ENCODE measurements at regions not wholly inside any gene's neighbourhood (a gene's known extent, or its start where the extent isn't known, plus 50 kb on each side); places are given as distances from the start of the nearest gene placed in this dataset.

- no peak overlapping the region for H2BK120ac ChIP-seq (ENCODE audit: low read depth, low read length)
These were observed 238.4 kb downstream of the IRF8 start for GRCh38 chr16:86137359-86137758.

GRCh38 chr16:86138121-86139085 is 239.4 kb downstream of the IRF8 start:
- Histone ChIP-seq H3K27ac (replicated peaks; ENCODE audit: low read length) (no peak overlapping the region), H2BK12ac (ENCODE audit: low read length) (no peak overlapping the region), H3K4me3 (ENCODE audit: low read length in 2 of 2) (no peak overlapping the region), H4K91ac (ENCODE audit: low read depth, low read length, poor library complexity) (no peak overlapping the region), H2AFZ (ENCODE audit: low read length) (no peak overlapping the region), H3K4ac (ENCODE audit: low read length) (no peak overlapping the region), H3K23ac (ENCODE audit: low read depth, low read length, poor library complexity) (no peak overlapping the region), H2BK120ac (ENCODE audit: low read depth, low read length) (no peak overlapping the region), H3K4me2 (ENCODE audit: insufficient read depth, low read length, poor library complexity, severe bottlenecking) (no peak overlapping the region), H3K18ac (ENCODE audit: low read length) (no peak overlapping the region), H3K36me3 (replicated peaks in 1 of 2; ENCODE audit: control insufficient read depth in 2 of 2, insufficient read depth in 2 of 2, low read length in 2 of 2) (no peaks in the 10 kb centered on the region), H3K14ac (ENCODE audit: low read length) (peak overlapping the region; percentile 27), H2BK15ac (ENCODE audit: low read length) (no peak overlapping the region), H3K9me3 (replicated peaks in 1 of 2; ENCODE audit: control insufficient read depth in 2 of 2, insufficient read depth in 1 of 2, low read depth in 1 of 2, low read length in 2 of 2) (peaks cover 0 to 3% of the 10 kb centered on the region in 2 donors), H2AK5ac (ENCODE audit: low read depth, low read length) (no peak overlapping the region), H2BK5ac (ENCODE audit: low read length) (no peak overlapping the region), H3K4me1 (ENCODE audit: control insufficient read depth in 2 of 2, insufficient read depth in 1 of 2, low read depth in 1 of 2, low read length in 2 of 2) (no peaks in the 10 kb centered on the region), H4K8ac (ENCODE audit: low read depth, low read length) (no peak overlapping the region), H3K9ac (ENCODE audit: low read depth, low read length, poor library complexity) (no peak overlapping the region), H3K79me1 (ENCODE audit: low read depth, low read length) (no peaks in the 10 kb centered on the region), H3K27me3 (ENCODE audit: control insufficient read depth in 3 of 3, insufficient read depth in 3 of 3, low read depth in 1 of 3, low read length in 3 of 3) (peaks cover 0 to 3% (median 0%) of the 10 kb centered on the region in 3 experiments)
- WGBS, 2 donors (ENCODE audit: extremely low coverage in 2 of 2, insufficient read length in 2 of 2, insufficient replicate concordance in 1 of 2): no CpG with 5 or more reads among the region's 16 CpGs
- no peak for DNase-seq (ENCODE audit: low spot score)

More at GRCh38 chr16:86137359-86137758, 238.4 kb downstream of the IRF8 start:
- Histone ChIP-seq H3K27me3 (ENCODE audit: control insufficient read depth in 3 of 3, insufficient read depth in 3 of 3, low read depth in 1 of 3, low read length in 3 of 3) (peaks cover 0 to 3% (median 0%) of the 10 kb centered on the region in 3 experiments), H3K4me2 (ENCODE audit: insufficient read depth, low read length, poor library complexity, severe bottlenecking) (no peak overlapping the region), H3K27ac (replicated peaks; ENCODE audit: low read length) (no peak overlapping the region), H3K9ac (ENCODE audit: low read depth, low read length, poor library complexity) (no peak overlapping the region), H3K79me1 (ENCODE audit: low read depth, low read length) (no peaks in the 10 kb centered on the region), H3K9me3 (replicated peaks in 1 of 2; ENCODE audit: control insufficient read depth in 2 of 2, insufficient read depth in 1 of 2, low read depth in 1 of 2, low read length in 2 of 2) (peaks cover 0 to 3% of the 10 kb centered on the region in 2 donors), H2AFZ (ENCODE audit: low read length) (no peak overlapping the region), H3K4me3 (ENCODE audit: low read length in 2 of 2) (no peak overlapping the region), H2BK15ac (ENCODE audit: low read length) (no peak overlapping the region), H3K4ac (ENCODE audit: low read length) (no peak overlapping the region), H3K36me3 (replicated peaks in 1 of 2; ENCODE audit: control insufficient read depth in 2 of 2, insufficient read depth in 2 of 2, low read length in 2 of 2) (no peaks in the 10 kb centered on the region), H3K4me1 (ENCODE audit: control insufficient read depth in 2 of 2, insufficient read depth in 1 of 2, low read depth in 1 of 2, low read length in 2 of 2) (no peaks in the 10 kb centered on the region), H2BK12ac (ENCODE audit: low read length) (no peak overlapping the region), H4K8ac (ENCODE audit: low read depth, low read length) (no peak overlapping the region), H2BK5ac (ENCODE audit: low read length) (no peak overlapping the region), H3K14ac (ENCODE audit: low read length) (no peak overlapping the region), H3K18ac (ENCODE audit: low read length) (no peak overlapping the region), H4K91ac (ENCODE audit: low read depth, low read length, poor library complexity) (no peak overlapping the region), H3K23ac (ENCODE audit: low read depth, low read length, poor library complexity) (no peak overlapping the region), H2AK5ac (ENCODE audit: low read depth, low read length) (no peak overlapping the region)
- no peak for DNase-seq (ENCODE audit: low spot score)
- no CpG with 5 or more reads among the region's 6 CpGs for WGBS, 2 donors (ENCODE audit: extremely low coverage in 2 of 2, insufficient read length in 2 of 2, insufficient replicate concordance in 1 of 2)

- H3K27me3 ChIP-seq (ENCODE audit: control insufficient read depth in 3 of 3, insufficient read depth in 3 of 3, low read depth in 1 of 3, low read length in 3 of 3): peaks cover 0 to 1% (median 0%) of the 10 kb centered on the region in 3 experiments
- no peak overlapping the region for H2AK5ac ChIP-seq (ENCODE audit: low read depth, low read length)
- H2BK120ac ChIP-seq (ENCODE audit: low read depth, low read length): no peak overlapping the region
- no peaks in the 10 kb centered on the region for H3K4me1 ChIP-seq (ENCODE audit: control insufficient read depth in 2 of 2, insufficient read depth in 1 of 2, low read depth in 1 of 2, low read length in 2 of 2)
- no peak for DNase-seq (ENCODE audit: low spot score)
- H3K79me1 ChIP-seq (ENCODE audit: low read depth, low read length): no peaks in the 10 kb centered on the region
- H3K23ac ChIP-seq (ENCODE audit: low read depth, low read length, poor library complexity): no peak overlapping the region
- no peak overlapping the region for H2AFZ ChIP-seq (ENCODE audit: low read length)
- no peaks in the 10 kb centered on the region for H3K36me3 ChIP-seq (replicated peaks in 1 of 2; ENCODE audit: control insufficient read depth in 2 of 2, insufficient read depth in 2 of 2, low read length in 2 of 2)
- WGBS, 2 donors (ENCODE audit: extremely low coverage in 2 of 2, insufficient read length in 2 of 2, insufficient replicate concordance in 1 of 2): no CpG with 5 or more reads among the region's 5 CpGs
- H3K9me3 ChIP-seq (replicated peaks in 1 of 2; ENCODE audit: control insufficient read depth in 2 of 2, insufficient read depth in 1 of 2, low read depth in 1 of 2, low read length in 2 of 2): no peaks in the 10 kb centered on the region
- H2BK12ac ChIP-seq (ENCODE audit: low read length): no peak overlapping the region
- H3K9ac ChIP-seq (ENCODE audit: low read depth, low read length, poor library complexity): no peak overlapping the region
- no peak overlapping the region for H4K8ac ChIP-seq (ENCODE audit: low read depth, low read length)
- H2BK15ac ChIP-seq (ENCODE audit: low read length): no peak overlapping the region
- no peak overlapping the region for H3K27ac ChIP-seq (replicated peaks; ENCODE audit: low read length)
- no peak overlapping the region for H3K4ac ChIP-seq (ENCODE audit: low read length)
- no peak overlapping the region for H3K14ac ChIP-seq (ENCODE audit: low read length)
- no peak overlapping the region for H4K91ac ChIP-seq (ENCODE audit: low read depth, low read length, poor library complexity)
- no peak overlapping the region for H3K4me3 ChIP-seq (ENCODE audit: low read length in 2 of 2)
- no peak overlapping the region for H2BK5ac ChIP-seq (ENCODE audit: low read length)
- H3K18ac ChIP-seq (ENCODE audit: low read length): no peak overlapping the region
- no peak overlapping the region for H3K4me2 ChIP-seq (ENCODE audit: insufficient read depth, low read length, poor library complexity, severe bottlenecking)
These were observed 243.9 kb downstream of the IRF8 start for GRCh38 chr16:86142801-86143236.

- no peak overlapping the region for H3K4ac ChIP-seq (ENCODE audit: low read length)
- no peaks in the 10 kb centered on the region for H3K4me1 ChIP-seq (ENCODE audit: control insufficient read depth in 2 of 2, insufficient read depth in 1 of 2, low read depth in 1 of 2, low read length in 2 of 2)
- WGBS, 2 donors (ENCODE audit: extremely low coverage in 2 of 2, insufficient read length in 2 of 2, insufficient replicate concordance in 1 of 2): no CpG with 5 or more reads among the region's 4 CpGs
- H2AFZ ChIP-seq (ENCODE audit: low read length): no peak overlapping the region
- no peak overlapping the region for H2AK5ac ChIP-seq (ENCODE audit: low read depth, low read length)
- H4K91ac ChIP-seq (ENCODE audit: low read depth, low read length, poor library complexity): no peak overlapping the region
- no peak overlapping the region for H3K9ac ChIP-seq (ENCODE audit: low read depth, low read length, poor library complexity)
- no peak overlapping the region for H3K14ac ChIP-seq (ENCODE audit: low read length)
- no peaks in the 10 kb centered on the region for H3K36me3 ChIP-seq (replicated peaks in 1 of 2; ENCODE audit: control insufficient read depth in 2 of 2, insufficient read depth in 2 of 2, low read length in 2 of 2)
- H3K4me2 ChIP-seq (ENCODE audit: insufficient read depth, low read length, poor library complexity, severe bottlenecking): no peak overlapping the region
- no peak for DNase-seq (ENCODE audit: low spot score)
- no peak overlapping the region for H2BK12ac ChIP-seq (ENCODE audit: low read length)
- H3K27ac ChIP-seq (replicated peaks; ENCODE audit: low read length): no peak overlapping the region
- no peak overlapping the region for H2BK120ac ChIP-seq (ENCODE audit: low read depth, low read length)
- no peak overlapping the region for H2BK5ac ChIP-seq (ENCODE audit: low read length)
- H2BK15ac ChIP-seq (ENCODE audit: low read length): no peak overlapping the region
- H3K23ac ChIP-seq (ENCODE audit: low read depth, low read length, poor library complexity): peak overlapping the region; percentile 38
- H3K18ac ChIP-seq (ENCODE audit: low read length): no peak overlapping the region
- H3K27me3 ChIP-seq (ENCODE audit: control insufficient read depth in 3 of 3, insufficient read depth in 3 of 3, low read depth in 1 of 3, low read length in 3 of 3): no peaks in the 10 kb centered on the region
- H3K79me1 ChIP-seq (ENCODE audit: low read depth, low read length): no peaks in the 10 kb centered on the region
- no peak overlapping the region for H3K4me3 ChIP-seq (ENCODE audit: low read length in 2 of 2)
- H4K8ac ChIP-seq (ENCODE audit: low read depth, low read length): no peak overlapping the region
- H3K9me3 ChIP-seq (replicated peaks in 1 of 2; ENCODE audit: control insufficient read depth in 2 of 2, insufficient read depth in 1 of 2, low read depth in 1 of 2, low read length in 2 of 2): no peaks in the 10 kb centered on the region
These were observed 244.7 kb downstream of the IRF8 start for GRCh38 chr16:86143666-86144065.
